IMR-90 (cell line): ENCODE measurements at regions not wholly inside any gene's neighbourhood (a gene's known extent, or its start where the extent isn't known, plus 50 kb on each side); places are given as distances from the start of the nearest gene placed in this dataset.

Experiments
- ATAC-seq: fragments of 200-7000 bp; cut with Tn5 transposase; 2 replicates; pipeline ENCODE4 v1.9.1; 2020; ENCODE audit warnings: low read depth, mild to moderate bottlenecking, moderate library complexity
- BruUV-seq: library from RNA; stranded (reverse); fragments of 400-500 nt; replicated peaks from 2 replicates; lab custom pipeline; 2021; lab: Mats Ljungman, UMichigan
- CTCF ChIA-PET: fragments of 300-600 bp; formaldehyde crosslinking; extraction: SDS; loops from one replicate; lab custom pipeline; 2021; ENCODE audit warnings: antibody characterized with exemption; lab: Yijun Ruan, JAX
- POLR2A ChIA-PET: fragments of 300-600 bp; sonication (Branson Sonifier 250); formaldehyde crosslinking; loops from one replicate; lab custom pipeline; 2022; ENCODE audit warnings: antibody characterized with exemption; ENCODE audit not compliant: unreplicated experiment; lab: Charles Lee
- DNase-seq: peaks from one replicate; pipeline ENCODE4 v3.0.0; 2013
- H2AFZ ChIP-seq: replicated peaks from 2 replicates; pipeline ENCODE3; 2013; ENCODE audit warnings: low read length, mild to moderate bottlenecking; ENCODE audit not compliant: poor library complexity
- H2AK5ac ChIP-seq: 2 replicates; pipeline ENCODE4 v1.6.1; 2013; ENCODE audit warnings: low read depth, low read length, inconsistent platforms
- H2AK9ac ChIP-seq: replicated peaks from 2 replicates; pipeline ENCODE3; 2013; ENCODE audit warnings: mild to moderate bottlenecking, low read depth, low read length, moderate library complexity; ENCODE audit not compliant: poor library complexity
- H2BK120ac ChIP-seq: 2 replicates; pipeline ENCODE4 v1.6.1; 2013; ENCODE audit warnings: low read depth, low read length, inconsistent platforms
- H2BK15ac ChIP-seq: 3 replicates; pipeline ENCODE4 v1.6.1; 2013; ENCODE audit warnings: low read depth, low read length, inconsistent platforms
- H2BK20ac ChIP-seq: 2 replicates; pipeline ENCODE4 v1.6.1; 2013; ENCODE audit warnings: low read depth, mild to moderate bottlenecking, inconsistent platforms, low read length, moderate library complexity
- H2BK5ac ChIP-seq: 2 replicates; pipeline ENCODE4 v1.6.1; 2013; ENCODE audit warnings: mild to moderate bottlenecking, low read depth, low read length, inconsistent platforms; ENCODE audit not compliant: poor library complexity, severe bottlenecking
- H3K14ac ChIP-seq: replicated peaks from 2 replicates; pipeline ENCODE4 v1.6.1; 2013; ENCODE audit warnings: low read depth, low read length, inconsistent platforms
- H3K18ac ChIP-seq: 2 replicates; pipeline ENCODE4 v1.6.1; 2013; ENCODE audit warnings: low read depth, low read length, control low read depth
- H3K23ac ChIP-seq: 2 replicates; pipeline ENCODE4 v1.6.1; 2013; ENCODE audit warnings: low read depth, low read length, inconsistent platforms
- H3K27ac ChIP-seq: 2 replicates; pipeline ENCODE4 v1.5.1; 2013; ENCODE audit warnings: mild to moderate bottlenecking, control low read depth, low read length; ENCODE audit not compliant: insufficient read depth
- H3K27me3 ChIP-seq: 2 replicates; pipeline ENCODE4 v1.6.1; 2013; ENCODE audit warnings: low read length; ENCODE audit not compliant: control insufficient read depth, insufficient read depth
- H3K36me3 ChIP-seq: 2 replicates; pipeline ENCODE4 v1.6.1; 2013; ENCODE audit warnings: low read length, mixed read lengths; ENCODE audit not compliant: control insufficient read depth, insufficient read depth
- H3K4ac ChIP-seq: 2 replicates; pipeline ENCODE4 v1.6.1; 2013; ENCODE audit warnings: low read depth, low read length, inconsistent platforms
- H3K4me1 ChIP-seq: 2 replicates; pipeline ENCODE4 v1.6.1; 2013; ENCODE audit warnings: low read length, mixed read lengths; ENCODE audit not compliant: control insufficient read depth, insufficient read depth
- H3K4me2 ChIP-seq: 2 replicates; pipeline ENCODE4 v1.6.1; 2013; ENCODE audit warnings: low read depth, mild to moderate bottlenecking, control low read depth, low read length, moderate library complexity
- H3K4me3 ChIP-seq: 2 replicates; pipeline ENCODE4 v1.5.1; 2013; ENCODE audit warnings: low read depth, mild to moderate bottlenecking, control low read depth, low read length, moderate library complexity; ENCODE audit not compliant: insufficient read depth
- H3K56ac ChIP-seq: 2 replicates; pipeline ENCODE4 v1.6.1; 2013; ENCODE audit warnings: low read length, inconsistent platforms; ENCODE audit not compliant: insufficient read depth; ENCODE audit errors: extremely low read depth
- H3K79me1 ChIP-seq, 2 experiments: 2 replicates each; pipeline ENCODE4 v1.6.1; 2013; ENCODE audit warnings: low read length in 2 of 2, inconsistent platforms in 1 of 2, low read depth in 1 of 2
- H3K9ac ChIP-seq: 2 replicates; pipeline ENCODE4 v1.6.1; 2013; ENCODE audit warnings: low read depth, low read length, control low read depth
- H3K9me1 ChIP-seq: 2 replicates; pipeline ENCODE4 v1.6.1; 2013; ENCODE audit warnings: low read length, inconsistent platforms; ENCODE audit not compliant: insufficient read depth
- H3K9me3 ChIP-seq: 2 replicates; pipeline ENCODE4 v1.6.1; 2013; ENCODE audit warnings: low read length; ENCODE audit not compliant: control insufficient read depth, insufficient read depth
- H4K20me1 ChIP-seq: 2 replicates; pipeline ENCODE4 v1.6.1; 2013; ENCODE audit warnings: low read length, inconsistent platforms; ENCODE audit not compliant: insufficient read depth
- H4K5ac ChIP-seq: 2 replicates; pipeline ENCODE4 v1.6.1; 2013; ENCODE audit warnings: mild to moderate bottlenecking, low read depth, low read length, control low read depth
- H4K8ac ChIP-seq, 2 experiments: 2 replicates each; pipeline ENCODE4 v1.6.1; 2013; ENCODE audit warnings: low read depth in 2 of 2, low read length in 2 of 2, control low read depth in 1 of 2, inconsistent platforms in 1 of 2
- H4K91ac ChIP-seq: 2 replicates; pipeline ENCODE4 v1.6.1; 2013; ENCODE audit warnings: low read depth, low read length, inconsistent platforms; ENCODE audit not compliant: insufficient read depth
- BHLHE40 ChIP-seq: fragments of 150-350 bp; IDR thresholded peaks from 2 replicates; pipeline ENCODE4 v1.6.1; 2016; ENCODE audit warnings: mild to moderate bottlenecking, low read depth, low read length
- CEBPB ChIP-seq: IDR thresholded peaks from 2 replicates; pipeline ENCODE4 v1.6.1; 2012; ENCODE audit warnings: low read depth, low read length, improper control_type of control experiment
- CHD1 ChIP-seq: IDR thresholded peaks from 2 replicates; pipeline ENCODE4 v1.6.1; 2012; ENCODE audit warnings: low read depth, low read length, improper control_type of control experiment
- CTCF ChIP-seq: conservative IDR thresholded peaks from 2 replicates; pipeline ENCODE4 v1.5.1; 2012; ENCODE audit warnings: mild to moderate bottlenecking, low read depth, low read length, improper control_type of control experiment
- ELK1 ChIP-seq: fragments of 150-350 bp; IDR thresholded peaks from 2 replicates; pipeline ENCODE4 v1.6.1; 2016; ENCODE audit warnings: low read depth, mild to moderate bottlenecking, low read length, moderate library complexity, borderline replicate concordance
- FOS ChIP-seq: fragments of 150-350 bp; IDR thresholded peaks from 2 replicates; pipeline ENCODE4 v1.6.1; 2016; ENCODE audit warnings: low read depth, low read length
- MAFK ChIP-seq: IDR thresholded peaks from 2 replicates; pipeline ENCODE4 v1.6.1; 2012; ENCODE audit warnings: low read depth, low read length, improper control_type of control experiment
- MAZ ChIP-seq: IDR thresholded peaks from 2 replicates; pipeline ENCODE4 v1.6.1; 2012; ENCODE audit warnings: low read depth, mild to moderate bottlenecking, low read length, improper control_type of control experiment, moderate library complexity, borderline replicate concordance
- MXI1 ChIP-seq: IDR thresholded peaks from 2 replicates; pipeline ENCODE4 v1.6.1; 2012; ENCODE audit warnings: low read depth, mild to moderate bottlenecking, low read length, moderate library complexity, borderline replicate concordance
- NFE2L2 ChIP-seq: fragments of 150-350 bp; IDR thresholded peaks from 2 replicates; pipeline ENCODE4 v1.6.1; 2016; ENCODE audit warnings: low read depth, mild to moderate bottlenecking, low read length
- POLR2A ChIP-seq: IDR thresholded peaks from 2 replicates; pipeline ENCODE4 v1.6.1; 2012; ENCODE audit warnings: mild to moderate bottlenecking, low read depth, low read length
- RAD21 ChIP-seq: IDR thresholded peaks from 2 replicates; pipeline ENCODE4 v1.6.1; 2012; ENCODE audit warnings: low read length, improper control_type of control experiment
- RCOR1 ChIP-seq: IDR thresholded peaks from 2 replicates; pipeline ENCODE4 v1.6.1; 2012; ENCODE audit warnings: mild to moderate bottlenecking, low read length, improper control_type of control experiment; ENCODE audit not compliant: insufficient replicate concordance
- RFX5 ChIP-seq: IDR thresholded peaks from 2 replicates; pipeline ENCODE4 v1.8.0; 2012; ENCODE audit warnings: low read depth, mild to moderate bottlenecking, low read length, moderate library complexity
- SMC3 ChIP-seq: fragments of 150-350 bp; IDR thresholded peaks from 2 replicates; pipeline ENCODE4 v1.6.1; 2016; ENCODE audit warnings: low read depth, mild to moderate bottlenecking, antibody characterized with exemption, low read length, moderate library complexity
- USF2 ChIP-seq: fragments of 150-350 bp; IDR thresholded peaks from 2 replicates; pipeline ENCODE4 v1.6.1; 2017; ENCODE audit warnings: mild to moderate bottlenecking, antibody characterized with exemption, low read length, low read depth
- WGBS, 2 experiments: methylation state at CpG; one replicate each; pipeline versions ENCODE4 v1.1.5 to v1.1.7; 2013; ENCODE audit warnings: missing lambda C conversion rate in 2 of 2; ENCODE audit not compliant: insufficient read length in 1 of 2; ENCODE audit errors: extremely low coverage in 2 of 2; 5-methylcytosine and 5-hydroxymethylcytosine counted together
- dilution Hi-C: fragments of 300-500 bp; cut with HindIII; formaldehyde crosslinking; loops from one replicate; pipeline ENCODE4 v1.14.3; 2018; ENCODE audit warnings: low sequenced_read_pairs; ENCODE audit not compliant: unreplicated experiment
- in situ Hi-C: fragments of 300-500 bp; cut with MboI; formaldehyde crosslinking; loops from 3 replicates; pipeline ENCODE4 v1.14.3; 2019; ENCODE audit warnings: low sequenced_read_pairs, inconsistent platforms, mixed read lengths
- intact Hi-C: fragments of 100-400 bp; cut with micrococcal nuclease; formaldehyde crosslinking; loops from 2 replicates; pipeline ENCODE4 v1.10.0; 2022

- no peak overlapping the region for H2AFZ ChIP-seq
- no peak overlapping the region for H4K8ac ChIP-seq
- H3K4ac ChIP-seq = no peak overlapping the region
- no peak overlapping the region for H2BK15ac ChIP-seq
- no peak overlapping the region for H3K27ac ChIP-seq
- H4K91ac ChIP-seq = no peak overlapping the region
- no peak overlapping the region for H3K14ac ChIP-seq
- dilution Hi-C loops = no loop called here
- H3K9ac ChIP-seq = no peak overlapping the region
- ATAC-seq = no peak
- H2AK5ac ChIP-seq = no peak overlapping the region
- no TSS peak for BruUV-seq
- H3K36me3 ChIP-seq = no peaks in the 10 kb centered on the region
- in situ Hi-C loops = no loop called here
- CTCF ChIA-PET = no interaction called here
- no peaks in the 10 kb centered on the region for H4K20me1 ChIP-seq
- no peak overlapping the region for H2BK20ac ChIP-seq
- no peak overlapping the region for H3K4me3 ChIP-seq
- no peak overlapping the region for H2BK5ac ChIP-seq
- no peaks in the 10 kb centered on the region; the same call in 1 of the 2 replicates for H3K4me1 ChIP-seq
- no peak overlapping the region for H3K56ac ChIP-seq
- H3K9me3 ChIP-seq = no peaks in the 10 kb centered on the region
- no peak overlapping the region for H3K23ac ChIP-seq
- DNase-seq = no peak
- intact Hi-C loops = no loop called here
- no peak overlapping the region for H2AK9ac ChIP-seq
- no peak overlapping the region for H2BK120ac ChIP-seq
- H4K5ac ChIP-seq = no peak overlapping the region
- TF ChIP-seq NFE2L2 (no peak), MXI1 (no peak), RCOR1 (no peak), BHLHE40 (no peak), MAFK (no peak), MAZ (no peak), POLR2A (no peak), RAD21 (no peak), RFX5 (no peak), ELK1 (no peak), FOS (no peak), USF2 (no peak), CTCF (no peak), SMC3 (no peak), CHD1 (no peak), CEBPB (no peak)
- H3K4me2 ChIP-seq = no peak overlapping the region
- no peak overlapping the region for H3K18ac ChIP-seq
- H3K79me1 ChIP-seq = no peaks in the 10 kb centered on the region
- H3K27me3 ChIP-seq = no peaks in the 10 kb centered on the region
- POLR2A ChIA-PET = no interaction called here
- WGBS, 2 experiments = 0% methylated on average over 1 of the region's 6 CpGs; no CpG with 5 or more reads in 1 of the 2 experiments
- no peaks in the 10 kb centered on the region for H3K9me1 ChIP-seq
These were observed 308.5 kb downstream of the LTN1 start for GRCh38 chr21:28683982-28684752.
